Neutrophil (primary cell): ENCODE measurements at regions not wholly inside any gene's neighbourhood (a gene's known extent, or its start where the extent isn't known, plus 50 kb on each side); places are given as distances from the start of the nearest gene placed in this dataset.

Experiments
- H3K27ac ChIP-seq: fragments of 200-600 bp; sonication (generic); 2 replicates; pipeline ENCODE4 v1.5.1; 2016; ENCODE audit warnings: mild to moderate bottlenecking, moderate library complexity
- H3K27me3 ChIP-seq: fragments of 200-600 bp; sonication (generic); 2 replicates; pipeline ENCODE4 v1.6.0; 2016; ENCODE audit warnings: mild to moderate bottlenecking
- H3K36me3 ChIP-seq: fragments of 200-600 bp; sonication (generic); 2 replicates; pipeline ENCODE4 v1.5.1; 2017
- H3K4me1 ChIP-seq, 2 experiments: fragments of 200-600 bp in 1 of 2; sonication (generic) in 1 of 2; 1 replicate in 1 of 2; 2 replicates in 1 of 2; pipeline versions ENCODE4 v1.5.1 to v1.6.1; 2013 to 2016; ENCODE audit warnings: low read depth in 1 of 2, low read length in 1 of 2, mild to moderate bottlenecking in 1 of 2, moderate library complexity in 1 of 2; ENCODE audit not compliant: control insufficient read depth in 1 of 2, insufficient read depth in 1 of 2
- H3K4me3 ChIP-seq, 2 experiments: fragments of 200-600 bp in 1 of 2; sonication (generic) in 1 of 2; 1 replicate in 1 of 2; 2 replicates in 1 of 2; pipeline ENCODE4 v1.5.1; 2013 to 2016; ENCODE audit warnings: low read depth in 1 of 2, low read length in 1 of 2, mild to moderate bottlenecking in 1 of 2, moderate library complexity in 1 of 2
- H3K9me3 ChIP-seq: fragments of 200-600 bp; sonication (generic); 2 replicates; pipeline ENCODE4 v1.5.1; 2016
- CTCF ChIP-seq: fragments of 200-600 bp; sonication (generic); IDR thresholded peaks from 2 replicates; pipeline ENCODE4 v1.5.1; 2016; ENCODE audit warnings: antibody characterized with exemption

DNA sequence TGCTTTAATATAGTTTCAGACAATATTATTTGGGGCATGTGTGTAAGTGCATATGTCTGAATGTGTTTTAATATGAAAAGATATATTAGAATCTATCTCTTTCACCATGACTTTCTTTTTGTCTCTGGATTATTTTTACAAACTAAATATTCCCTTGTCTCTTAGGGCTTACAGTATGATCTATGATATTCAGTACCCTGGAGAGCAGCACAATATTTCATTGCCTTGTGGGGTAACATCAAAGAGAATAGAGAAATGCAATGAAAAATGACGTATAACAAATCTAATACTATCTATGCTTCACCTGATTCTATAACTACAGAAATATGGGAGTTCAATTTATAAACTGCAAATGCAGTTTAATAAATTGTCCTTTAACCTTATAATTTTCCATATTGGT is 2084.5 kb downstream of the MRPL39 start:
- Histone ChIP-seq H3K4me3 (no peak overlapping the region), H3K36me3 (no peaks in the 10 kb centered on the region), H3K9me3 (no peaks in the 10 kb centered on the region), H3K27ac (no peak overlapping the region), H3K27me3 (no peaks in the 10 kb centered on the region), H3K4me1 (no peaks in the 10 kb centered on the region)
- TF ChIP-seq CTCF: no peak

DNA sequence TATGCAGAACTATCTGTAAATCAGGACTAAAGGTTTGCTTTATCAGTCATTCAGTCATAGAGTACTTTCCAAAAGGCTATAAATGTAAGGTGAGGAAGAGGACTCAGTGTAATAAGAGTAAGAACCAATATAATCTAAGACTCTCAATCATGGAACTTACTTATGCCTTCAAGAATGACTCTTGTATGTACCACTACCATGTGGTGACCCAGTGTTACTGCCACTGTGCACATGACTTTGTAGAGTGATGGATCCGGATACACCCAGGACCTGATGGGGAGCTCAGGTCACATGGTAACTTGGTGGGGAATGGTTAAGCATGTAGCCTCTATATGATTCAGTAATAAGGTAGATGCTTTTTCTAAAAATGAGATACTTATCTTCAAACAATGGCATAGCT is 2099.8 kb downstream of the MRPL39 start:
- no peak for TF ChIP-seq CTCF
- Histone ChIP-seq H3K36me3 (no peaks in the 10 kb centered on the region), H3K27ac (no peak overlapping the region), H3K4me3 (no peak overlapping the region), H3K4me1 (no peaks in the 10 kb centered on the region), H3K27me3 (no peaks in the 10 kb centered on the region), H3K9me3 (no peaks in the 10 kb centered on the region)

DNA sequence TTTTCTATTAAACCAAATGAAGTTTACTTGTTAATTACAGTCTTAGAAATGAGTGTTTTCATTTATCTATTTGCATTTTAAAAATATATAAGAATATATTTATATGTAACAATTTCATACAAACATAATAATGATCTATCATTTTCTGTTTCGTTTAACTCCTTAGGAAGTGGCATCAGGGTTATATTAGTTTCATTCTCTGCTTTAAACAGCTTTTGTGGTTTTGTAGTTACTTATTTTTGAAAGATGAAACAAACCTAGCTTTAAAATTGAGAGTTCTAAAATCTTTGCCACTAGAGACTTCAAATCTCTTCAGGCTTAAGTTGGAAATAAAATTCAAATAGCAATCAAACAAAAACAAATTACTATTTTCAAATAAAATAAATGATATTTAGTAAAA is 2110.6 kb downstream of the MRPL39 start:
- no peaks in the 10 kb centered on the region for H3K9me3 ChIP-seq
- H3K27ac ChIP-seq: no peak overlapping the region
- H3K36me3 ChIP-seq: no peaks in the 10 kb centered on the region
- H3K4me3 ChIP-seq: no peak overlapping the region
- TF ChIP-seq CTCF: no peak
- no peaks in the 10 kb centered on the region for H3K4me1 ChIP-seq
- H3K27me3 ChIP-seq: no peaks in the 10 kb centered on the region

DNA sequence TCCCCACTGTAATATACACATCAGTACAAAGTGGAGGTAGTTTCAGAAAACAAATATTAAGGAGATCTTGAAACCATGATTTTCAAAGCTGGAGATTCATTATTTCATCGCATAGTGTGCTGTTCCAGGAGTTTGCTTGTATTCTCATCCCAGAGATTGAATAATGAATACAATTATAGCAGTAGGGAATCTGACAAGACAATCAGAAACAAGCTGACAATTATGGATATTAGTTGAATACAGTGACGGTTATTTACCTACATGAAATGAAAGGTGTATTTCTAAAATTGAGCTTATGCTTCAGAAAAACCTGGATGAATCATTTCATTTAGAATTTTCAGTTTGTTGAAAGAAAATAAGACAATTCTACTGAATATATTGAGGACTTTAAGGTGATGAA is 2119.0 kb downstream of the MRPL39 start:
- TF ChIP-seq CTCF: no peak
- Histone ChIP-seq H3K9me3 (no peaks in the 10 kb centered on the region), H3K27ac (no peak overlapping the region)

GRCh38 chr21:23480591-23481270 is 2126.6 kb downstream of the MRPL39 start:
- Histone ChIP-seq H3K36me3 (no peaks in the 10 kb centered on the region), H3K9me3 (no peaks in the 10 kb centered on the region), H3K27ac (no peak overlapping the region), H3K4me3 (no peak overlapping the region), H3K4me1 (no peaks in the 10 kb centered on the region), H3K27me3 (no peaks in the 10 kb centered on the region)
- TF ChIP-seq CTCF: no peak

More for the DNA sequence above, 2119.0 kb downstream of the MRPL39 start:
- no peaks in the 10 kb centered on the region for H3K27me3 ChIP-seq
- H3K36me3 ChIP-seq: no peaks in the 10 kb centered on the region
- H3K4me3 ChIP-seq: no peak overlapping the region
- no peaks in the 10 kb centered on the region for H3K4me1 ChIP-seq
